Activated CD4-positive, alpha-beta T cell treated with anti-CD3 and anti-CD28 coated beads, Interleukin-2, amount 50 U/mL, for 48 hours (primary cell): ENCODE measurements at regions not wholly inside any gene's neighbourhood (a gene's known extent, or its start where the extent isn't known, plus 50 kb on each side); places are given as distances from the start of the nearest gene placed in this dataset.
"Not testable (repeated sequence)": the region's sequence is repeated elsewhere in the genome, so short reads cannot be mapped to it uniquely, and the experiment has no call there.

Source experiments
- DNase-seq, 2 experiments: peaks; one replicate each; pipeline ENCODE4 v3.0.0-alpha.2; 2020

DNA sequence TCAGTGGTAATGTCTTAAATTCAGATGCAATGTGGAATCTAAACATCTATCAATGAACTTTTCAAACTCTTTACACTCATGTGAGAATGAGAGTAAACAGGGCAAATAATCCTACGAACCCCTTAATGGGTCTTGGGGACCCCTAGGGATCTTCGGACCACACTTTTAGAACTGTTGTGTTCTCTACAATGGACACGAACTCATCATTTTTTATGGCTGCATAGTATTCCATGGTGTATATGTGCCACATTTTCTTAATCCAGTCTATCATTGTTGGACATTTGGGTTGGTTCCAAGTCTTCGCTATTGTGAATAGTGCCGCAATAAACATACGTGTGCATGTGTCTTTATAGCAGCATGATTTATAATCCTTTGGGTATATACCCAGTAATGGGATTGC lies 148.0 kb upstream of the PTPN1 start:
- not testable (repeated sequence) for DNase-seq

DNA sequence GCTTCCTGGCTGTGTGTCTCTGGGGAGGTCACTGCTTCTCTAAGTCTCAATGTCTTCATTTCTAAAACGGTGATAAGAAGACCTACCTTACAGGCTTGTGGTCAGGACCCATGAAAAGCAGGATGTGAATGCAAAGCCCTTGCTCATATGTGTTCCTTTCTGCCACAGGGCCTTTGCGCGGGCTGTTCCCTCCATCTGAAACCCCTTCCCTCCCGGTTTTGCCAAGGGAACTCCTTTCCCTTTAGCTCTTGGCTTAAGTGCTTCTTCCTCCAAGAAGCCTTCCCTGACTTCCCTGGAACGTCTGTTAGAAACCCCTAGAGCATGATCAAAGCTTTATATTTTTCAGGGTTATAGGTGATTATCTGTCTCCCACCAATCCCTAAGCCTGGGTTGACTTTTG lies 147.2 kb upstream of the PTPN1 start:
- DNase-seq = no peak

- DNase-seq = no peak
Observed at GRCh38 chr20:50363479-50363878, 146.7 kb upstream of the PTPN1 start.

- no peak for DNase-seq
Observed at GRCh38 chr20:50364542-50364941, 145.6 kb upstream of the PTPN1 start.

DNA sequence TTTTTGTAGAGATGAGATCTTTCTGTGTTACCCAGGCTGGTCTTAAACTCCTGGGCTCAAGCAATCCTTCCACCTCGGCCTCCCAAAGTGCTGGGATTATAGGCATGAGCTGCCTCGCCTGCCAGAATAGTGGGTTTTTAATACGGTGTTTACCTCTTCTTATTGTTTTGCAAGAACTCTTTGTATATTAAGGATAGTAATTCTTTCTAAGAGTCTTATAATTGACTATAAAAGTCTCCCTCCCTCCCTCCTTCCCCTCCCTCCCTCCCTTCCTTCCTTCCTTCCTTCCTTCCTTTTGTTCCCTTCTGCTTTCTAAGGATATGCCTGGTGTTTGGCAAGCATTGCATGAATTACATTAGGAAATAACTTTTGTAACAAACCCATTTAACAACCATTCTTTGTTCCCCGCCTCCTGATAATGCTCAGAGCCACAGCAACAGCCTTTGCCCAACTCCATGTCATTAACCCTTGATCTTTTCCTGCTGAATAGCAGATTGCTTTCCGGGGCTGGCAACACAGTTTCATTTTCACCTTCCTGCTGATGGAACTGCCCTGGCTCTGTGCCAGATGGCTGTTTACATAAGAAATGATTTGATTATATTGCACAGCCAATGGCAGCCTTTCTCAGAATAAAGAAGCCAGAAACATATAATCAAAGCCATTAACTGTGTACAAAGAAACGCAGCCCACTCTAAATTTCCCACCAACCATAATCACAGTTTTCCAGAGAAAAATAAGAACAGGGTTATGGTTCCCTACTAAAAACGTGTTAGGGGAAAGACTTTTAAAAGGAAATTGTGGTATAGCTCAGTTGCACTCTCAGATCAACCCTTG lies 143.7 kb upstream of the PTPN1 start:
- DNase-seq = no peak

DNA sequence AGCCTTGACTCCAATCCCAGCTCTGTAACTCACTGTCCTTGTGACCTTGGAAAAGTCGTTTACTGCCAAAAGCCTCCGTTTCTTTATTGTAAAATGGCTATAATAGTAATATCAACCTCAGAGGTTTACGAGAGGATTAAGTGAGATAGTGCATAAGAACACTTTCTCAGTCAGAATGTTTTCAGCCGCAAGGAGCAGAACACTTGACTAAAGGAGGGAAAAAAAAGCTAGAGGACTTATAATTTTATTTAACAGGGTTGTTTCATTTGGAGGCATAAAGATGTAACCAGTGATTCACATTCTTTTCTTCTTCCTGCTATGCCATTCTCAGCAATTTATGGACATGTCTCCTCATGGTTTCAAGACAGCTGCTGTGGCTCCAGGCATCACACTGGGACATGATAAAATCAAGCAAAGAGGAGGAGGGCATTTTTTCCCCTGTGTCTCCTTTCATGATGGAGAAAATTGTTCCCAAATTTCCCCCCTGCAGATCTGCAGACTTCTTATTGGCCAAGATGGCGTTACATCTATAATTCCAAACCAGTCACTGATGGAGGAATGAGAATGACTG lies 143.0 kb upstream of the PTPN1 start:
- DNase-seq = no peak

DNA sequence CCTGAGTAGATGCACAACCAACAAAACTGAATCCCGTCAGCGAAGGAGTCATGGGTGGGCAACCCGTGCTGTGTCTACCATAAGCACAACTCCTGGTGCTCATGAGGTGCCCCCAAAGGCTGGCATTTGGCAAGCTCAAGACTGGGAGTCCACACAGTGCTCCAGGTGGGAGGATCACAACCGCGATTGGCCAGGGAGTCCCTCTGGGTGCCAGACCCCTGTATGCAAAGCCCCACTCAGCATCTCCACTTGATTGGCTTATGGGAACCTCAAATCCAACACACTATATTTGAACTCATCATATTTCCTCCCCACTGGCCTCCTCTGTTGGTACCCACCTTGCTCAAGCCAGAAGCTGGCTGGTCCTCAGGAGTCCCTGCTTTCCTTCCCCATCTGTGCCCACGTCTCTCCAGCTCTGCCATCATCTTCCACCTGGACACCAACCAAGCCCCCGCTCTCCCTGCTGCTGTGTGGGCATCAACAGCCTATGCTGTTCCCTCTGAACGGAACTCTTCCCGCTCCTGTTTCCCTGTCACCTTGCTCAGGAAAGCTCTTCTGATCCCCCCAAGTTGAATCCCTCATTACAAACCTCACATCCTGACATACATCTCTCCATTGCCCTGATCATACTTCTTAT lies 142.3 kb upstream of the PTPN1 start:
- no peak for DNase-seq

DNA sequence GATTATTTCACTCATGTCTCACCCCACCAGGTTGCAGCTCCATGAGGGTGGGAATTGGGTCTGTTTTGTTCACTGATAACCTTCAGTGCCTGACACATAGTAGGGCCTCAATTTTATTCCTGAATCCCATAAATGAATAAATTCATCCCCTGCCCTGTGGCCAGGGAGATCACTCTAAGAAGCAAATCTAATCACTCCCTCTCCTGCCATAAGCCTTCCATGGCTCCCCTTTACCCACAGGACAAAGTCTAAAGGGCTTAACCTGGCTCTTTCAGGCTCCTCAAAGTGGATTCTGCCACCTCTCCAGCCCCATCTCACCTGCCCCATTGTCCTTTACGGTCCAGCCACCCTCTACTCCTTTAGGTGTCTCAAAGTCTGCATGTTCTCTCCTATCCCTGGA lies 141.8 kb upstream of the PTPN1 start:
- DNase-seq = no peak

- DNase-seq = no peak
Observed at GRCh38 chr20:50368813-50369224, 141.4 kb upstream of the PTPN1 start.

DNA sequence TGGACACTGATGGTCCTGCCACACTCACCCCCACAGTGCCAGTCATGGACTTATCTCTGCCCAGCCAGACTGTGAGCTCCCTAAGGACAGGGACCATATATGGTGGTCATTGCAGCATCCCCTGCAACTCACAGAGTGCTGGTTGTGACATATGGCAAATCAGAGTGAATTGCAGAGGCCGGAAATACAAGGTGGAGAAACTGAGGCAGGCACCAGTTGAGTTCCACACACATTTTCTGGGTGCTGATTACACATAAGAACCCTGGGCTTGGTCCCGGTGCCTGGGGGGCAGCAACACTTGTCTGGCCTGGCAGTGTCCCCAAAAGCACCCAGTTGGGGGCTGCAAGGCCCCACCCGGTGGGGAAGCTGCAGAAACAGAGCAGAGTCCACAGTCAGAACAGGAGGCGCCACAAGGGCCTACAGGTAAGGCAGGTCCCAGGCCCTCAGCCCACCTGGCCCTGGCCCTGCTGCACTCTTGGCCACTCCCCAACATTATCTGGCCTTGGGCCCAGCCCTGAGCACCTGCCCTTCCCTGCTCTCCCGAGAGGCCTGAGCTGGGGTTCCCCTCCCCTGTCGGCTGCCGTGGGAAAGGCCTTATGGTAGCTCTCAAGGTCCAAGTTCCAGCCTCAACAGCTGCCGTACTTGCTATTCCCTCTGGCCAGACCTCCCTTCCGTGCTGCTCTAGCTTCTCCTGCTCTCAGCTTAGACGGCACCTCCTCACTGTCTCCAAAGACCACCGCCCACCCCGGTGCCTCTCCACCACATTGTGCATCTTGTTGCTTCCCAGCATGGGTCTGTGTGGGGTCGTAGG lies 140.8 kb upstream of the PTPN1 start:
- DNase-seq = no peak

DNA sequence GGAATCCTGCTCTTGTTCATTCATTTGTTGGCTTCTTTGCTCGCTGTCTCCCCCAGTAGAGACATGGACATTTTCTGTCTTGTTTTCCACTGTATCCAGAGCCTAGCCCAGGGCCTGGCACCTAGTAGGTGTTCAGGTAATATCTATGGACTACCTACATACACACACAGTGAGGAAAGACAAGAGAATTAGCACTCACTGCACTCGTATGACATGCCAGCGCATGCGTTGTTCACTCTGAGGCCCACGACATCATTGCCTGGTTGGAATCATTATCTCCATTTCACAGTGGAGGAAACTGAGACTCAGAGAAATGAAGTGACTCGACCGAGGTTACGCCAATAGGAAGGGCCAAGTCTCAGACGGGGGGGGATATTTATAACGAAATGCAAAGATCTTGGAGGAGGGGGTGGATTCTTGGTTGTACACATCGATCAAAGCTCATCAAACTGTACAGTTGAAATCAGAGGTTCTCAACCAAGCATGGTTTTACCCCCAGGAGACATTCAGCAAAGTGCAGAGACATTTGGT lies 140.1 kb upstream of the PTPN1 start:
- DNase-seq = no peak

- no peak for DNase-seq
Observed at GRCh38 chr20:50371878-50372769, 138.1 kb upstream of the PTPN1 start.

DNA sequence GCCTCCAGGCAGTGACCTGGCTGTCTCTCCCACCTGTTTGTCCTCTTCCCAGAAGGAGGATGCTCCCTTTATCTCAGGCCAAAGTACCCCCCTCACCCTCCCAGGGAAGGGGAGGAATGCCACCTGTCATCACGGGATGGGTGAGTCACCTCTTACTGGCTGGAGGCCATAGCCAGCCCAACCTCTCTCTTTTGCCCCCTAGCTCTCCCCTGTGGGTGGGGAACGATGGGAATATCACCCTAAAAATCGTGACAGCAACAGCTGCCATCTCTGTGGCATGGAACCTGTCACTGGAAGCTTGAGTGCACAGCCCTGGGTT lies 137.5 kb upstream of the PTPN1 start:
- no peak for DNase-seq

- no peak for DNase-seq
Observed at GRCh38 chr20:50373674-50374286, 136.4 kb upstream of the PTPN1 start.

- DNase-seq = no peak
Observed at GRCh38 chr20:50374541-50375078, 135.6 kb upstream of the PTPN1 start.

- DNase-seq = no peak
Observed at GRCh38 chr20:50376179-50376887, 133.8 kb upstream of the PTPN1 start.

DNA sequence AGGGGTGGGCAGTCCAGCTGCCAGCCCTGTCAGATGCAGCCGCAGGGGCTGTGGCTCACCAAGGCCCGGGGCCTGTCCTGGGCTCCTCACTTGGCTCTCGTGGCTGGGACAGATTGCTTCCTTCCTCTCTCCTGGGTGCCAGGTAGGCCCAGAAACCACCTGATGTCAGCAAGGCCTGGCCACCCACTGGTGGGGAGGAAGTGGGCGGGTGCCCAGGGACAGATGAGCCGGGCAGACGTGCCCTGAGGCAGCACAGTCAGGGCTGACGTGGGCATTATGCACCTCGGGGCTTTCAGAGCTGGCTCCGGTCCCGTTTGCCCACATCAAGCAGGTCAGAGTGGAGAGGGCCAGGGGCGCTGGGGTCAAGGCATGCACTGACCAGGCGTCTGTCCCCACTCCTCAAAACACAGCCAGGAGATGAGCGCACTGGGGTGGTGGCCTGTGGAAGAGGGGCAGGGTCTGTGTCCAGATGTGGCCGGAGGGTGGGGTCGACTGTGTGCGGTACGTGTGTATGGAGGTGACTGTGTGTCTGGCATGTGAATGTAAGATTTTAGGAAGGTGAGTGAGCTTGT lies 133.2 kb upstream of the PTPN1 start:
- DNase-seq = peak in 1 of 2 experiments; percentile 14

- DNase-seq = no peak
Observed at GRCh38 chr20:50378170-50379000, 131.8 kb upstream of the PTPN1 start.
